ENCODE measurements at regions not wholly inside any gene's neighbourhood (a gene's known extent, or its start where the extent isn't known, plus 50 kb on each side); places are given as distances from the start of the nearest gene placed in this dataset.

DNA sequence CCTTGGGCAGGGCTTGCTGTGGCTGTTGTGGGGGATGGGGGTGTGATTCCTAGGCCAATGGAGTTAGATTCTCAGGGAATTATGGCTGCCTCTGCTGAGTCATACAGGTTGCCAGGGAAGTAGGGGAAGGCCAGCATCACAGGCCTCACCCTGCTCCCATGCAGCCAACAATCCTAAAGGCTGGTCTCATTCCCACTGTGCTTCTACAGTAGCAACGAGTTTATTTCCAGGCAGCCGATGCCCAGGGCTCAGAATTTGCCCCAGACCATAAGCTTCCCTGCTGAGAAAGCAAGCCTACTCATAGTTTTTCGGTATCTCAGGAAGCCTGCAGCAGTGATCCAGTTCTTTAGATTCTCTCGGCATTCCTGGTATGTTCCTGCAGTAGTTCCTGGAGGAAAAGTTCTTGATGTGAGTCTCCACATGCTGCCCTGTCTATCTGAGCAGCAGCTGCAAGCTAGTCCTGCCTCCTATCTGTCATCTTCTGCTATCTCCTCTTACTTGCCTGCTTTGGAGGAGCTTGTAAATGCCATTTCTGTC is 59.3 kb upstream of the SELENOP start:
- TF ChIP-seq EZH2 (IDR thresholded peaks at IDR 0.05) (no peak), POLR2AphosphoS5 (IDR thresholded peaks at IDR 0.05; ENCODE audit: borderline replicate concordance, low read depth, low read length) (no peak)

Measured in SK-N-MC (cell line).